Retinal pigment epithelial cell (primary cell): ENCODE measurements at regions not wholly inside any gene's neighbourhood (a gene's known extent, or its start where the extent isn't known, plus 50 kb on each side); places are given as distances from the start of the nearest gene placed in this dataset.
"Not testable (repeated sequence)": the region's sequence is repeated elsewhere in the genome, so short reads cannot be mapped to it uniquely, and the experiment has no call there.

Source experiments
- DNase-seq: peaks from one replicate; pipeline ENCODE4 v3.0.0-alpha.2; 2010; ENCODE audit warnings: low read depth
- H3K4me3 ChIP-seq: 2 replicates; pipeline ENCODE4 v1.5.1; 2011; ENCODE audit warnings: mild to moderate bottlenecking, low read length, control low read depth, moderate library complexity
- TF ChIP-seq, protein P1 (sequence below): conservative IDR thresholded peaks from 2 replicates; pipeline ENCODE4 v1.5.1; 2011; ENCODE audit warnings: low read depth, low read length, control low read depth, inconsistent platforms

DNA sequence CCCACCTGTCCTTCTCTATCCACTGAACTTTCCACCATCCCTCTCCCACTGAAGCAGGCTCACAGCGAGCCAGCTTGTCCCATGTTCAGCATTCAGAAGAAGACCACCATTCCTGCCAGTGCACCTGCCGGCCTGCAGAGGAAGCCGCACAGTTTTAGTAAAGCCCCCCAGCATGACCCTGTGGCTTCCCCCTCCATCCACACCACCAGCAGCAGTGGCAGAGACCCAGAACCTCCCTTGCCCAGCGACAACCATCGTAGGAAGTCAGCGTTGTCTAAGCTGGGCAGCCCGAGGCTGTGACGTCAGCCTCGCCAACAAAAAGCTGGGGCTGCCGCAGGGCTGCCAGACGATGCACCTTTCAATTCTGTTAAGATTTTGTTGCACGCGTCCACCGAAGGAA is 66.6 kb upstream of the TAMM41 start:
- no peak for DNase-seq
- no peak overlapping the region for H3K4me3 ChIP-seq

DNA sequence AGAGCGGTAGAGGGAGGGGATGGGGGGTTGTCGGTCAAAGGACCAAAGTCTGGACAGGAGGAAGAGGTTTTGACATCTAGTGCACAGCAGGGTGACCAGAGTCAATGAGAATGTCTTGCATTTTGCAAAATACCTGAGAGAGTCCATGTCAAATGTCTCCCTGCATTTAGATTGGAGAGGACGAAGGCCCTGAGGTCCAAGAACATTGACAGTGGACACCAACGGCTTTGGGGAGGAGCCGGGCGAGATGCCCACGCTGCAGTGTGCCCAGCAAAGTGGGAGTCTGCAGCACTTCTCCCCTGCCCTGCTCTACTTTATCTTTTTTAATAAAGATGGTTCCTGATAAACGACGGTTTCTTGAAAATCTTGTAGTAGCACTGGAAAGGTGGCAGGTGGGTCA is 67.4 kb upstream of the TAMM41 start:
- TF ChIP-seq, protein P1, sequence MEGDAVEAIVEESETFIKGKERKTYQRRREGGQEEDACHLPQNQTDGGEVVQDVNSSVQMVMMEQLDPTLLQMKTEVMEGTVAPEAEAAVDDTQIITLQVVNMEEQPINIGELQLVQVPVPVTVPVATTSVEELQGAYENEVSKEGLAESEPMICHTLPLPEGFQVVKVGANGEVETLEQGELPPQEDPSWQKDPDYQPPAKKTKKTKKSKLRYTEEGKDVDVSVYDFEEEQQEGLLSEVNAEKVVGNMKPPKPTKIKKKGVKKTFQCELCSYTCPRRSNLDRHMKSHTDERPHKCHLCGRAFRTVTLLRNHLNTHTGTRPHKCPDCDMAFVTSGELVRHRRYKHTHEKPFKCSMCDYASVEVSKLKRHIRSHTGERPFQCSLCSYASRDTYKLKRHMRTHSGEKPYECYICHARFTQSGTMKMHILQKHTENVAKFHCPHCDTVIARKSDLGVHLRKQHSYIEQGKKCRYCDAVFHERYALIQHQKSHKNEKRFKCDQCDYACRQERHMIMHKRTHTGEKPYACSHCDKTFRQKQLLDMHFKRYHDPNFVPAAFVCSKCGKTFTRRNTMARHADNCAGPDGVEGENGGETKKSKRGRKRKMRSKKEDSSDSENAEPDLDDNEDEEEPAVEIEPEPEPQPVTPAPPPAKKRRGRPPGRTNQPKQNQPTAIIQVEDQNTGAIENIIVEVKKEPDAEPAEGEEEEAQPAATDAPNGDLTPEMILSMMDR, result no peak
- DNase-seq, result no peak
- no peak overlapping the region for H3K4me3 ChIP-seq

More for the DNA sequence above, 66.6 kb upstream of the TAMM41 start:
- TF ChIP-seq, protein P1, result no peak

DNA sequence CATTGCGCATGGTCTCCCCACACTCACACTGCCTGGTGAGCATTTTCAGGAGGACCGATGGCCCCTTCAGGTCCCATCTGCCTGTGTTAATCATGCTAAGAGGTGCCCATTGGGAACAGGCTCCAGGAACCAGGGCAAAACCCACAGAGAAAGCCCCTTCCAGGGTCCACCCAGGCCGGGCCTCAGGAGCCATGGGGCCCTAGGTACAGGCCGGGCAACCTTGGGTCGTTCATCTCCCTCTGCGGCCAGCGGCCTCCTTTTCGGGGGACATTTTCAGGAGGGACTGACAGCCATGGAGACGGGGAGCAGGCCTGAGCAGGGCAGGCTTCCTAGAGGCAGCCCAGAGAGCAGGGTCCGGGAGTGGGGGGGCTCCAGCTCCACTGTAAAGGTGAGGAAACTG is 68.0 kb upstream of the TAMM41 start:
- H3K4me3 ChIP-seq, result no peak overlapping the region
- TF ChIP-seq, protein P1, result no peak
- no peak for DNase-seq

DNA sequence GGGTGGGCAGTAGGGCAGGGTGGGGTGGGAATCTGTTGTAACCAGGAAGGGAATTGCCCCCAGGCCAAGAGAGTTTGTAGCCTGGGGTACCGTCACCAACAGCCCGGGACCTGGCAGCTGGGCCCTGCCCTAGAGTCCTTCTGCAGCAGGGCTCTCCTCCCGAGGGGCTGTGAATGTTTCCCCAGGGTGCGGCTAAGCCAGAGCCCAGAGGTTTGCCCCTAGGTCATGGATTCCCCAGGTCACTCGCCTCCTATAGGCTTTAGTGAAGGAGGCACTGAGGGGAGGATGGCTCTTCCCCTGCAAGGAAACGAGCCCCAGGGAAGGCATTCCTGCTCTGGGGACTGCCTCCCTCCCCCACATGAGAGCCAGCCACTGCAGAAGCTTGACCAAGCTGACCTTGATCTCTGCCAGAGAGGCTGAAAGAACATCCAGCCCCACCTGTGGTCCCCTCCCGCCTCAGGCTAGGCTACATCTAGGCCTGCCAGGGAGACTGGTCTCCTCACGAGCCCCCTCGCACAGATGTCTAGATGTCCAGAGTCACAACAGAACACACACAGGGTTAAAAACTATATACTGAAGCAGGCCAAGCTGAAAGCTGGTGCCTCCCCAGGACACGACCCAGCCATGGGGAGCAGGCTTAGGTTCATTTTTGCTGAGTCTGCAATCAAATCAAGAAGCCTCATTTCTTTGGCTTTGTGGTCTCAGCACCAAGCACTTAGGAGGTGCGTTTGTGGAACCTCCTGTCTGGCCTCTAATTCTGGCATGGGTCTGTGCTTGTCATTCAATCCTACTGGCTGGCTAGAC is 69.1 kb upstream of the TAMM41 start:
- no peak for DNase-seq
- TF ChIP-seq, protein P1, result no peak
- H3K4me3 ChIP-seq, result no peak overlapping the region

DNA sequence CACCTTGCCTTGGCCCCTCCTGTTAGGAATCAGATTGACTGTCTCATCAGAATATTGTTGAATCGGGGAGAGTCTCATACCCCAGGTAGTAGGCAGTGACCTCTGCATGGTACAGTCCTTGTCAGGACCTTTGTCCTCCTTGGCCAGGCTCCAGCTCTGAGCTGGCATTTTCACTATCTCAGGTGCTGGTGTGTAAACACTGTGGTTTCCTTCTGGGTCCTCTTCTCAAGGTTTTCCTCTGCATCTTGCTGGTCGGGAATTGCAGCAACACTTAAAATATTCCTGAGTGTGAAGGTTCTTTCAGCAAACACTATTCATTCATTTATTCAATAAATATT is 69.7 kb upstream of the TAMM41 start:
- not testable (repeated sequence) for H3K4me3 ChIP-seq, DNase-seq

DNA sequence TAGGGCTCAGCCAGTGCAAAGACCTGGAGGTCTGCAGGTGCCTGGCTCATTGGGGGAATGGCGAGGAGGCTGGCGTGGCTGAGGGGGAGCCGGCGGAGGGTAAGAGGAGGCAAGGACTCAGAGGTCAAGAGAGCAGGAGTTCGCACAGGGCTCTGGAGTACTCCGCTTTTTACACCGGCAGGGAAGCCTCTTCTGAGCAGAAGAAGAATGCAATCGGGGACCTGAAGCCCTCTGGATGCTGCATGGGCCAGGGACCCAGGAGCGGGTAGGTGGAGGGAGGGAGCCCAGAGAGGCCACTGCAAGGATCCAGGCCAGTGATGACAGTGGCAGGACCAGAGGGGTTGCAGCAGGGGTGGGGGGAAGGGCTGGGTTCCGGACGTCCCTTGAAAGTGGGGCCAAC is 70.4 kb upstream of the TAMM41 start:
- TF ChIP-seq, protein P1, result no peak
- no peak for DNase-seq
- H3K4me3 ChIP-seq, result no peak overlapping the region

DNA sequence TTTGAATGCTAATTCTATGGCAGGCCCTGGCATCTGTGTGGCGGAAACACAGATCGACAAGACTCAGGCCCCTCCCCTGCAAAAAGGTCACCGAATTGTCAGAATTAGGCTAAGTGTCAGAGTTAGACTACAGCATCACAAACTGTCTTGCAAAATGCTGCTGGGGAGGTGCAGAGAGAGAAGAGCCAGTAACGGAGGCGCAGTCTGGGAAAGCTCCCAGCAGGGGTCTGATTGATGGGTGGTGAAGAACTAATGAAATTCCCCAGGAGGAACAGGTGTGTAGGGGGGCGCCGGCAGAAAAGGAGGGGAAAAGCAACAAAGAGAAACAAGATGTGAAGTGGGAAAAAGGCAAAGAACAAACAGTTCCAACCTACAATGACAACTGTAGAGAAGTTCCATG is 72.7 kb upstream of the TAMM41 start:
- no peak overlapping the region for H3K4me3 ChIP-seq
- DNase-seq, result no peak
- TF ChIP-seq, protein P1, result no peak

DNA sequence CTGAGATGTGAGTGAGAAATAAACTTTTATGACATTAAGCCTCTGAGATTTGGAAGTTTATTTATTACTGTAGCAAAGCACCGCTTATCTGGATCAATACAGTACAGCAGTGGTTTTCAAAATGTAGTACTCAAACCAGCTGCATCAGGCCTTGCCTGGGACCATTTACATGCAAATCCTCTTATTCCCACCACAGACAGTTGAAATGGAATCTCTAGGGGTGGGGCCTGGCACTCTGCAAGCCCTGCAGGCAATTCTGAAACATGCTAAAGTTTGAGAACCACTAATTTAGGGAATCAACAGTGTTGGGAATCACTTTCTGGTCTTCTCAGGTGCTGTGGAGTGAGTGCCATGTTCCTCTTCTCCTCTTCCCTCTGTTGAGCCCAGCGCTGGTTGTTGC is 77.8 kb upstream of the TAMM41 start:
- no peak for DNase-seq
- TF ChIP-seq, protein P1, result no peak
- no peak overlapping the region for H3K4me3 ChIP-seq
